Smooth muscle cell (in vitro differentiated cells): ENCODE measurements at regions not wholly inside any gene's neighbourhood (a gene's known extent, or its start where the extent isn't known, plus 50 kb on each side); places are given as distances from the start of the nearest gene placed in this dataset.

Source experiments
- DNase-seq: peaks from one replicate; lab custom pipeline; 2025; ENCODE audit not compliant: unreplicated experiment; lab: John Stamatoyannopoulos, UW
- H2AFZ ChIP-seq: fragments of 200-600 bp; sonication (generic); 2 replicates; pipeline ENCODE4 v1.6.0; 2016; ENCODE audit warnings: antibody characterized with exemption, low read depth, mild to moderate bottlenecking
- H3F3A ChIP-seq: fragments of 200-600 bp; sonication (generic); 2 replicates; pipeline ENCODE4 v1.6.0; 2017; ENCODE audit warnings: antibody characterized with exemption, low read depth
- H3K27ac ChIP-seq: fragments of 200-600 bp; sonication (generic); 2 replicates; pipeline ENCODE4 v1.5.1; 2016; ENCODE audit warnings: low read depth, mild to moderate bottlenecking
- H3K27me3 ChIP-seq: fragments of 200-600 bp; sonication (generic); 2 replicates; pipeline ENCODE4 v1.6.1; 2016; ENCODE audit warnings: low read depth, mild to moderate bottlenecking
- H3K36me3 ChIP-seq: fragments of 200-600 bp; sonication (generic); 2 replicates; pipeline ENCODE4 v1.5.1; 2016; ENCODE audit warnings: low read depth
- H3K4me1 ChIP-seq: fragments of 200-600 bp; sonication (generic); 2 replicates; pipeline ENCODE4 v1.5.1; 2016; ENCODE audit warnings: low read depth
- H3K4me2 ChIP-seq: fragments of 200-600 bp; sonication (generic); 2 replicates; pipeline ENCODE4 v1.6.0; 2016; ENCODE audit warnings: mild to moderate bottlenecking
- H3K4me3 ChIP-seq: fragments of 200-600 bp; sonication (generic); 2 replicates; pipeline ENCODE4 v1.5.1; 2016; ENCODE audit warnings: mild to moderate bottlenecking
- H3K79me2 ChIP-seq: fragments of 200-600 bp; sonication (generic); 2 replicates; pipeline ENCODE4 v1.6.0; 2016; ENCODE audit warnings: low read depth, mild to moderate bottlenecking
- H3K9ac ChIP-seq: fragments of 200-600 bp; sonication (generic); 2 replicates; pipeline ENCODE4 v1.6.0; 2016; ENCODE audit warnings: low read depth
- H3K9me3 ChIP-seq: fragments of 200-600 bp; sonication (generic); replicated peaks from 2 replicates; pipeline ENCODE4 v1.5.1; 2016; ENCODE audit warnings: low read depth
- H4K20me1 ChIP-seq: fragments of 200-600 bp; sonication (generic); 2 replicates; pipeline ENCODE4 v1.6.0; 2016; ENCODE audit warnings: low read depth
- WGBS: methylation state at CpG from one replicate; pipeline ENCODE4 v1.1.7; 2016; ENCODE audit warnings: low lambda C conversion rate; 5-methylcytosine and 5-hydroxymethylcytosine counted together
- TF ChIP-seq, protein P1 (sequence below): fragments of 200-600 bp; sonication (generic); IDR thresholded peaks from 2 replicates; pipeline ENCODE4 v1.5.1; 2017; ENCODE audit warnings: borderline replicate concordance, mild to moderate bottlenecking, antibody characterized with exemption; ENCODE audit not compliant: insufficient read depth, poor library complexity, severe bottlenecking

- Histone ChIP-seq H3K27ac (no peak overlapping the region), H2AFZ (no peak overlapping the region), H3K4me3 (no peak overlapping the region), H3K4me1 (no peaks in the 10 kb centered on the region), H3K9ac (no peak overlapping the region), H3K36me3 (no peaks in the 10 kb centered on the region), H3K79me2 (no peaks in the 10 kb centered on the region), H3K9me3 (no peaks in the 10 kb centered on the region), H3F3A (no peaks in the 10 kb centered on the region), H3K27me3 (no peaks in the 10 kb centered on the region), H3K4me2 (no peak overlapping the region), H4K20me1 (no peaks in the 10 kb centered on the region)
- DNase-seq = no peak
- 58% methylated on average over 6 of the region's 6 CpGs for WGBS
- TF ChIP-seq, protein P1, sequence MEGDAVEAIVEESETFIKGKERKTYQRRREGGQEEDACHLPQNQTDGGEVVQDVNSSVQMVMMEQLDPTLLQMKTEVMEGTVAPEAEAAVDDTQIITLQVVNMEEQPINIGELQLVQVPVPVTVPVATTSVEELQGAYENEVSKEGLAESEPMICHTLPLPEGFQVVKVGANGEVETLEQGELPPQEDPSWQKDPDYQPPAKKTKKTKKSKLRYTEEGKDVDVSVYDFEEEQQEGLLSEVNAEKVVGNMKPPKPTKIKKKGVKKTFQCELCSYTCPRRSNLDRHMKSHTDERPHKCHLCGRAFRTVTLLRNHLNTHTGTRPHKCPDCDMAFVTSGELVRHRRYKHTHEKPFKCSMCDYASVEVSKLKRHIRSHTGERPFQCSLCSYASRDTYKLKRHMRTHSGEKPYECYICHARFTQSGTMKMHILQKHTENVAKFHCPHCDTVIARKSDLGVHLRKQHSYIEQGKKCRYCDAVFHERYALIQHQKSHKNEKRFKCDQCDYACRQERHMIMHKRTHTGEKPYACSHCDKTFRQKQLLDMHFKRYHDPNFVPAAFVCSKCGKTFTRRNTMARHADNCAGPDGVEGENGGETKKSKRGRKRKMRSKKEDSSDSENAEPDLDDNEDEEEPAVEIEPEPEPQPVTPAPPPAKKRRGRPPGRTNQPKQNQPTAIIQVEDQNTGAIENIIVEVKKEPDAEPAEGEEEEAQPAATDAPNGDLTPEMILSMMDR = no peak
Measured at GRCh38 chr9:82726424-82727276, 336.3 kb downstream of the RASEF start.

DNA sequence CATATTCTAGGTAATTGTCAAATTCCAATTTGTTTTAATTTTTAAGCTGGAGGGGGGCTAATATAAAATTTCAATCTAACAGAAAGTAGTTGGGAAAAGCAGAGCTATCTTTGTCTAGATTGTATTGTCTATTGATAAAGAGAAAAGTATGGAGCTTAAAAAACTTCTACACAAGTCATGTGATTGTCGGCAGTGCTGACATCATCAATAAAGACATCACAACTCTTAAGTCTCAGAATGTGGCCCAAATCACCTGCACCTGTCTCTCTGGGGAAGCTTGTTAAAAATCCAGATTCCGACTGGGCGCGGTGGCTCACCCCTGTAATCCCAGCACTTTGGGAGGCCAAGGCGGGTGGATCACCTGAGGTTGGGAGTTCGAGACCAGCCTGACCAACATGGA is 333.8 kb downstream of the RASEF start:
- Histone ChIP-seq H3K9ac (no peak overlapping the region), H3K4me2 (no peak overlapping the region), H3K4me3 (no peak overlapping the region), H3K27ac (no peak overlapping the region), H4K20me1 (no peaks in the 10 kb centered on the region), H3K4me1 (no peaks in the 10 kb centered on the region), H3K36me3 (no peaks in the 10 kb centered on the region), H3K27me3 (no peaks in the 10 kb centered on the region), H2AFZ (no peak overlapping the region), H3K79me2 (no peaks in the 10 kb centered on the region), H3K9me3 (no peaks in the 10 kb centered on the region), H3F3A (no peaks in the 10 kb centered on the region)
- TF ChIP-seq, protein P1 = no peak
- WGBS = 95% methylated on average over 6 of the region's 6 CpGs
- no peak for DNase-seq

DNA sequence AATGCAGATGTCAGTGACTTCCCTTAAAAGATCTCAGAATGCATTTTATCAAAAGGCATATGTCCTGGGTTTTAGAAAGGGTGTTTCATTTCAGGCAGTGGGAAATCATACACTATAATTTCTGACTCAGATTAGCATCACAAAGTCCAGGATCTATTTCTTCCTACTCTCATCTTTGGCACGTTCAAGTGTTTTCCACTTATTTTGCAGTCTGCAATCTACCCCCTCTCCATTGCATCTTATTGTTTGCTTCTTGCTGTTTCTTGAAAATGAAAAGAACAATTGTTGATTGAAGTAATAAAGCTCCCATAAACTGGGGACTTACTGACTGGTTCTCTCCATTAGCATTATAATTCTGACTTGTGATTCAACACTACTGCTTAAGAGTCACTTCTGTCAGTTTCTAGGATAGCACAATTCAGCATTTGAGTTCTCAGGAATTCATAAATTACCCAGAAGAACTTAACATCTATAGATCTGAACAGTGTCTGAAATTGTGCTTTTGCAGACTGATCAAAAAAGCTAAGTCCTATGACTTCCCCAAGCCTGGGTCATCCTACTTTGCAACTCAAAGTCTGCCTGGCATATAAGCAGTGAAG is 332.9 kb downstream of the RASEF start:
- Histone ChIP-seq H3K27me3 (no peaks in the 10 kb centered on the region), H3K79me2 (no peaks in the 10 kb centered on the region), H3K4me2 (no peak overlapping the region), H2AFZ (no peak overlapping the region), H3K36me3 (no peaks in the 10 kb centered on the region), H3F3A (no peaks in the 10 kb centered on the region), H3K9me3 (no peaks in the 10 kb centered on the region), H4K20me1 (no peaks in the 10 kb centered on the region), H3K4me3 (no peak overlapping the region), H3K9ac (no peak overlapping the region), H3K27ac (no peak overlapping the region), H3K4me1 (no peaks in the 10 kb centered on the region)
- no peak for DNase-seq
- TF ChIP-seq, protein P1 = no peak
- WGBS = 68% methylated on average over 1 of the region's 1 CpG

GRCh38 chr9:82732928-82733327 is 330.0 kb downstream of the RASEF start:
- H3K4me3 ChIP-seq = no peak overlapping the region
- H3K36me3 ChIP-seq = no peaks in the 10 kb centered on the region
- no peak overlapping the region for H3K4me2 ChIP-seq
- H3K4me1 ChIP-seq = no peaks in the 10 kb centered on the region
- TF ChIP-seq, protein P1 = no peak
- H2AFZ ChIP-seq = no peak overlapping the region
- H3F3A ChIP-seq = no peaks in the 10 kb centered on the region
- H4K20me1 ChIP-seq = no peaks in the 10 kb centered on the region
- WGBS = 81% methylated on average over 3 of the region's 3 CpGs
- no peaks in the 10 kb centered on the region for H3K27me3 ChIP-seq
- no peak overlapping the region for H3K27ac ChIP-seq
- no peaks in the 10 kb centered on the region for H3K9me3 ChIP-seq
- H3K79me2 ChIP-seq = no peaks in the 10 kb centered on the region
- no peak overlapping the region for H3K9ac ChIP-seq
- no peak for DNase-seq
